HG02870 (cell line): ENCODE measurements at regions not wholly inside any gene's neighbourhood (a gene's known extent, or its start where the extent isn't known, plus 50 kb on each side); places are given as distances from the start of the nearest gene placed in this dataset.
"Not testable (repeated sequence)": the region's sequence is repeated elsewhere in the genome, so short reads cannot be mapped to it uniquely, and the experiment has no call there.

Source experiments
- ATAC-seq: cut with Tn5 transposase; IDR thresholded peaks from one replicate; pipeline ENCODE4 v1.9.1; 2021; ENCODE audit warnings: mild to moderate bottlenecking, moderate library complexity; ENCODE audit not compliant: unreplicated experiment

GRCh38 chr7:82701949-82702348 is 258.4 kb upstream of the CACNA2D1 start:
- ATAC-seq = no peak

GRCh38 chr7:82700741-82701140 is 257.2 kb upstream of the CACNA2D1 start:
- ATAC-seq = no peak

GRCh38 chr7:82699773-82700186 is 256.2 kb upstream of the CACNA2D1 start:
- no peak for ATAC-seq

- no peak for ATAC-seq
Observed at GRCh38 chr7:82697897-82698296, 254.3 kb upstream of the CACNA2D1 start.

GRCh38 chr7:82696631-82697030 is 253.1 kb upstream of the CACNA2D1 start:
- no peak for ATAC-seq

GRCh38 chr7:82694022-82694421 is 250.4 kb upstream of the CACNA2D1 start:
- ATAC-seq = no peak

- ATAC-seq = no peak
Observed at GRCh38 chr7:82690929-82691328, 247.4 kb upstream of the CACNA2D1 start.

GRCh38 chr7:82685214-82685613 is 241.6 kb upstream of the CACNA2D1 start:
- no peak for ATAC-seq

- ATAC-seq = no peak
Observed at GRCh38 chr7:82678716-82679115, 235.1 kb upstream of the CACNA2D1 start.

- ATAC-seq = no peak
Observed at GRCh38 chr7:82678259-82678658, 234.7 kb upstream of the CACNA2D1 start.

GRCh38 chr7:82677493-82677892 is 233.9 kb upstream of the CACNA2D1 start:
- ATAC-seq = peak; percentile 68

GRCh38 chr7:82676777-82677463 is 233.3 kb upstream of the CACNA2D1 start:
- ATAC-seq = no peak

- no peak for ATAC-seq
Observed at GRCh38 chr7:82675396-82675795, 231.8 kb upstream of the CACNA2D1 start.

- ATAC-seq = no peak
Observed at GRCh38 chr7:82674268-82674667, 230.7 kb upstream of the CACNA2D1 start.

- no peak for ATAC-seq
Observed at GRCh38 chr7:82672078-82672477, 228.5 kb upstream of the CACNA2D1 start.

- no peak for ATAC-seq
Observed at GRCh38 chr7:82669141-82669540, 225.6 kb upstream of the CACNA2D1 start.

GRCh38 chr7:82668676-82669075 is 225.1 kb upstream of the CACNA2D1 start:
- ATAC-seq = no peak

- ATAC-seq = no peak
Observed at GRCh38 chr7:82665966-82666507, 222.5 kb upstream of the CACNA2D1 start.

GRCh38 chr7:82655965-82656364 is 212.4 kb upstream of the CACNA2D1 start:
- no peak for ATAC-seq

GRCh38 chr7:82650095-82650494 is 206.5 kb upstream of the CACNA2D1 start:
- not testable (repeated sequence) for ATAC-seq

GRCh38 chr7:82633592-82633991 is 190.0 kb upstream of the CACNA2D1 start:
- ATAC-seq = no peak

- no peak for ATAC-seq
Observed at GRCh38 chr7:82631998-82632397, 188.4 kb upstream of the CACNA2D1 start.

- ATAC-seq = no peak
Observed at GRCh38 chr7:82629583-82629982, 186.0 kb upstream of the CACNA2D1 start.
